ENCODE measurements at regions not wholly inside any gene's neighbourhood (a gene's known extent, or its start where the extent isn't known, plus 50 kb on each side); places are given as distances from the start of the nearest gene placed in this dataset.

DNA sequence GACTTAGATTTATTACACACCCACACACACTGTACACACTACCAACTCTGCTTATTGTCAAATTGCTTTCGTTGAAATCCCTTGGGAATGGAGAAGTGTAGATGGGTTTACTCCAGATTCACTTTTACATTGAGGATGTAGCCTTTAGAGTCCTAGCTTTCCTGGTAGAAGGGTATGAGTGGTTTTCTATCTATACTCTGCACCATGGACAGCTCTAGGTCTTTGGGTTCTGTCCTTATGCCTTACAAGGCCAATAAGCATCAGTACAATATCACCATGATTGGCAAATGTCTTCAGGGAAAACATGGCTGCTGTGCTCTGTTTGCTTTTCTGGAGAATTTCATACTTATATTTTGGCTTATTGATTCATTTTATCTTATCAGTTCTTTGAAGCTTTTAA is 1063.9 kb downstream of the SLC6A15 start:
- TF ChIP-seq, protein P1, sequence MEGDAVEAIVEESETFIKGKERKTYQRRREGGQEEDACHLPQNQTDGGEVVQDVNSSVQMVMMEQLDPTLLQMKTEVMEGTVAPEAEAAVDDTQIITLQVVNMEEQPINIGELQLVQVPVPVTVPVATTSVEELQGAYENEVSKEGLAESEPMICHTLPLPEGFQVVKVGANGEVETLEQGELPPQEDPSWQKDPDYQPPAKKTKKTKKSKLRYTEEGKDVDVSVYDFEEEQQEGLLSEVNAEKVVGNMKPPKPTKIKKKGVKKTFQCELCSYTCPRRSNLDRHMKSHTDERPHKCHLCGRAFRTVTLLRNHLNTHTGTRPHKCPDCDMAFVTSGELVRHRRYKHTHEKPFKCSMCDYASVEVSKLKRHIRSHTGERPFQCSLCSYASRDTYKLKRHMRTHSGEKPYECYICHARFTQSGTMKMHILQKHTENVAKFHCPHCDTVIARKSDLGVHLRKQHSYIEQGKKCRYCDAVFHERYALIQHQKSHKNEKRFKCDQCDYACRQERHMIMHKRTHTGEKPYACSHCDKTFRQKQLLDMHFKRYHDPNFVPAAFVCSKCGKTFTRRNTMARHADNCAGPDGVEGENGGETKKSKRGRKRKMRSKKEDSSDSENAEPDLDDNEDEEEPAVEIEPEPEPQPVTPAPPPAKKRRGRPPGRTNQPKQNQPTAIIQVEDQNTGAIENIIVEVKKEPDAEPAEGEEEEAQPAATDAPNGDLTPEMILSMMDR (IDR thresholded peaks at IDR 0.05): no peak
- TF ChIP-seq POLR2A (IDR thresholded peaks at IDR 0.05): no peak

Data from right lobe of liver (tissue), 4 donors.